ENCODE measurements at regions not wholly inside any gene's neighbourhood (a gene's known extent, or its start where the extent isn't known, plus 50 kb on each side); places are given as distances from the start of the nearest gene placed in this dataset.

DNA sequence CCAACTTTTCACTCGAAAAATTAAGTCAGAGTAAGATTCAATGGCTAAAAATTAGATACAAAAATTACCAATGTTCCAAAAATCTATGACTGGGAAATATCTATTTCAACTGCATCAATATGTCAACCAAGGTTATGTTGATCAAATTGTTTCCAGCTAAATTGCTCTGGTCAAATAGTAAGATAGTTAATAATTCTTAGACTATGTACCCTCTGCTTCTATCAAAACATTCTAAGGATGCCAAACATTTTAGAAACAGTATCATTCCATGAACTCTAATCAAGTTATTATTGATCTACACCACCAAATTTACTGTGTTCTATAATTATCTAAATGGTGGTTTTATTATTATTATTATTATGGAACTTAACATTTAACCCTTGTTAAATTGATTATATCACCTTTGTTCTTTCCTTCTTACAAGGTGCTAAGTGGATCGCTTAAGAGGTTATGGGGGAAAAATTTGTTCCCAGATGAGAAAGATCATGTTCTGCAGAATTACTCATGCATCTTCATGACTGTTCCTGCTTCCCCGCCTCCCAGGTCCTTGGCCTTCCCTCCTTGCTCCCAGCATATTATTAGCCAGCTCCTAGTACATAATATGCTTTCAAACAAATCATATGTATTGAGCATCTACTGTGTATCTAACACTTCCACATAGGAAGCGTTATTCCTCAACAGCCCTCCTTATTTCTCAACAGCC lies 240.5 kb upstream of the KRR1 start:
- TF ChIP-seq GATA2 (IDR thresholded peaks at IDR 0.05; ENCODE audit: low read depth, low read length) (no peak), GATA3 (IDR thresholded peaks at IDR 0.05; ENCODE audit: low read depth, low read length) (no peak)

Data from SH-SY5Y (cell line).